Mammary epithelial cell (primary cell): ENCODE measurements at regions not wholly inside any gene's neighbourhood (a gene's known extent, or its start where the extent isn't known, plus 50 kb on each side); places are given as distances from the start of the nearest gene placed in this dataset.

Source experiments
- CTCF ChIP-seq, 2 donors: IDR thresholded peaks in 1 of 2; conservative IDR thresholded peaks in 1 of 2; 2 replicates each; pipeline ENCODE4 v1.5.1; 2011 to 2012; ENCODE audit warnings: inconsistent platforms in 2 of 2, low read length in 2 of 2, mild to moderate bottlenecking in 2 of 2, control low read depth in 1 of 2, low read depth in 1 of 2; ENCODE audit not compliant: insufficient read depth in 1 of 2; ENCODE audit errors: extremely low read depth in 1 of 2
- EZH2 ChIP-seq: IDR thresholded peaks from 2 replicates; pipeline ENCODE4 v1.6.1; 2012; ENCODE audit warnings: low read length, inconsistent platforms, borderline replicate concordance

GRCh38 chr10:131475803-131476202, 164.3 kb upstream of the TCERG1L start:
- no peak for TF ChIP-seq EZH2
- no peak for TF ChIP-seq CTCF (conservative IDR thresholded peaks at IDR 0.05 in 1 of 2, IDR thresholded peaks at IDR 0.05 in 1 of 2; ENCODE audit: extremely low read depth in 1 of 2, insufficient read depth in 1 of 2, low read depth in 1 of 2, low read length in 2 of 2)
